NCI-H1930 (cell line): ENCODE measurements at regions not wholly inside any gene's neighbourhood (a gene's known extent, or its start where the extent isn't known, plus 50 kb on each side); places are given as distances from the start of the nearest gene placed in this dataset.
"Not testable (repeated sequence)": the region's sequence is repeated elsewhere in the genome, so short reads cannot be mapped to it uniquely, and the experiment has no call there.

Source experiments
- DNase-seq, 2 experiments: peaks; one replicate each; lab custom pipeline; 2025; lab: John Stamatoyannopoulos, UW

DNA sequence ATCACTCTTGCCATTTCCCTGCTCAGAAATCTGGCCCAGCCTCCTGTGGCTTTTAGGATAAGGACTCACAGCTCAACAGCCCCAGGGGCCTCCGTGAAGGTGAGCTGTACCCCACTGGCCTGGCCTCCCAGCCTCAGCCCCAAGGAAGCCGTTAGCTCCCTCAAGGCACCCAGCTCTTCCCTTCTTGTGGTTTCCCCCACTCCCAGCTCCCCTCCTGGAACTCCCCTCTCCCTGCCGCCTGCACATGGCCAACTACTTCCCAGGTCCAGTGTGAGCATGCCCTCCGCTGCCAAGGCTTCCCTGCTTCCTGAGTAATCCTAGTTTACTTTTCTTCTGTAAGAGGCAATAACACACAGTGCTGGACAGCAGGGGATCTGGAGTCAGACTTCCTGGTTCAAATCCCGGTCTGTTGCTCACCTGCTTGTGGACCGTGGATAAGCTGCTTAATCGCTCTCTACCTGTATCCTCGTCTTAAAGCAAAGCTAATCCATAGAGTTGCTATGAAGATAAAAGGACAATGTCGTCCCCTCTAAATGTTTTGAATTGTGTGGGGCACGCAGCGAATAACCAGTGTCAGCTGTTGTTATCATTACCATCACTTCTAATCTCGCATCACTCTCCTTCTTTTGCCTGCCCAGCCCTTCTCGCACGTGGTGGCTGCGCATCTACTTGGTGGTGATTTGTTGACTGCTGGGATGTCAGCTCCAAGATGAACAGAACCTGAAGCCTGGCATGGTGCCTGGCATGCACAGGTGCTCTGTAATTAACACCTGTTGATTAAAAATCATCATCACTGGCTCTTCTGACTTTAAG, 86.6 kb downstream of the C5orf15 start:
- DNase-seq: no peak

DNA sequence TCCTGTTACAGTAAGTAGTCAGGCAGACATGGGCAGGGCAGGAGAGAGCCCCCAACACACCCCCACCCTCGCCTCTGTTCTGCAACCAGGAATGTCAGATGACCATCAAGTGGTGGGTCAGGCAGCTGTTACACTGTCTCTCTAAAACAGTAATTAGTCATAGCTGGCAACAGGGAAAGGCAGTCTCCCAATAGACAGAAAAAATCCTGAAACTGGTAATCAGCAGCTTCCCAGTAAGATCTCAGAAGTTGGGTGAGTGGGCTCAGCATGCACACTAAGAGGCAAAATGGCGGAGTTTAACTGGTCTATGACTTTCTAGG, 90.2 kb downstream of the C5orf15 start:
- no peak for DNase-seq

DNA sequence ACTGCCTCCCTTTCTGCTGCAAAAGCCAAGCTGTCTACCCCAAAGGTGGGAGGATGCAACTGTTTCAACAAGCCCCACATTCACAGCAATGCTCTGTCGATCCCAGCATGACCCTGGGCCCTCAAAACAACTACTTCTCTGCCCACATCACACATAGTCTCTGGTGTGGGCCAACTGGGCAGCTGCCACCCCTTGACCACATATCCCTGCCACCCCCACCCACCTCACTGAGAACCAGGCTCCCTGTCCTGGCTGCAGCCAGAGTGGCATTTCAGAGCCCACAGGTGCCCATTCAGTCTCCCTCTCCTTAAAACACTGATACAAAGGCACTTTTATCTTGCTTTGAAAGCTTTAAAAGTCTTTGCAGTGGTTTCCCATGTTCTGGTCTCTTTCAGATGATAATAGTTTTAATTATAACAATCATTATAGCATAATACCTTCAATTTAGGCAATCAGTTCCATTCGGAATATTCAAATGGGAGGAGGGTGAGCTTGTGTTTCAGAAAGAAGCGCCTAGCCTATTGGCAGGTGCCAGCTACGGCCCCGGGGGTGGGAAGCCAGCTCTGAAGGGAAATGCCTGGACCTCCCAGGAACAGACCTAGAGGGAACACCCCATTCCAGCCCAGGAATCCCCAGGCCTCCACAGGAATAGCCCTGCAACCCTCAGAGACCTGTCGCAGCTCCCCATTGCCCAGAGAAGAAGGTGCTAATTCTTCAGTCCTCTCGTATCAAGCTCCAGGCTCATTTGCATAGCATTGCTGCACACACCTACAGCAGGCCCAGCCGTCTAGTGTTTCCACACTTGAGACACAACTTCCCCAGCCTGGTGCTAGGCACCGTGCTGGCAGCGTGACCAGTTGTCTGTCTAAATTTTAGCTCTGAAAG, 90.8 kb downstream of the C5orf15 start:
- DNase-seq: no peak

DNA sequence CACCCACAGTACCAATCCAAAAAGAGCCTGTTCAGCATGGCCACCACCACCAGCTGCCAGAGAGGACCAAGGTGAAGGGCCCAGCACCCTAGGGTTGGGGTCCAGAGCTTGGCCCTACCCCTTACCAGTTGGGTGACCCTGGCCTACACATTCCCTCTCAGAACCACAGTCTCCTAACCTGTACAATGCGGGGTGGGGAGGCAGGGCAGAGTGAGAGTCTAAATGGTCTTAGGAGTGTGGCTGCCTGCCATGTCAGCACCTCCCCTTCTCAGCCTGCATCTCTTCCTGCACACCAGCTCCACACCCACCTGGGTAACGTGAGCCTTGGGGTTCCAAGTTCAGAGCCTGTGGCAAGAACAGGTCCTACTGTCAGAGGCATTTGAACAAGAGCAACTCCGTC, 92.2 kb downstream of the C5orf15 start:
- DNase-seq: no peak

DNA sequence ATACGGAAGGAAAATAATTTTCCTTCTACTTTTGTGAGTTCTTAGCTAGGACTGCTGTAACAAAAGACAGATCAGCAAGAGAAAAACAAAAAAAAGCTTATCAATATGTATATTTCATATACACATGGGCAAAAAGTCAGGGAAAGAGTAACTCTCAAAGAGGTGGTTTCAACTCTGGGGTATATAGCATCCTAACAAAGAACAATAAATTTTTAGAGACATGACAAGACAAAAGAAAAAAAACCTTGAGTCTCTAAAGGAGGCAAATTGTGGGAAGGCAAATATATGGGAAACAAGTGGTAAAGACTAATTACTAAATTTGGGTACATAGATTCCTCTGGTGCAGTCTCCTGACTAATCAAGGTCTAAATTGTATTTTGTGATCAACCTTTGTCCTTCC, 93.2 kb downstream of the C5orf15 start:
- DNase-seq: no peak

DNA sequence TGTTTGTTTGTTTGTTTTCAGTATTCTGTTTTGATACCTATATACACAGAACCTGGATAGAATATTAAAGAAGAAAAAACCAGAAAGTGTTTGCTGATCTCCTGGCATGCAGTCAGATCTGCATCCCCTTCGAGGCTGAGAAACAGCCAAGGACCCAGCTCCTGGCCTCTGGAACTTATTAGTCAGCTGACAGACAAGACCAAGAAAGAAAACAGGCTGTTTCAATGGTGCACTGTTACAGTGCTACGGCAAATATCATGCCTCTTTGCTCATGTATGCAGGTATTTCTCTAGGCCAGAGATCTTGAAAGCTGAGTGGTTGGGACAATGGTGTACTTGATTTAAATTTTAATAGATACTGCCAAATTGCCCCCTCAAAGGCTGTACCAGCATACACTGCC, 95.0 kb downstream of the C5orf15 start:
- no peak for DNase-seq

DNA sequence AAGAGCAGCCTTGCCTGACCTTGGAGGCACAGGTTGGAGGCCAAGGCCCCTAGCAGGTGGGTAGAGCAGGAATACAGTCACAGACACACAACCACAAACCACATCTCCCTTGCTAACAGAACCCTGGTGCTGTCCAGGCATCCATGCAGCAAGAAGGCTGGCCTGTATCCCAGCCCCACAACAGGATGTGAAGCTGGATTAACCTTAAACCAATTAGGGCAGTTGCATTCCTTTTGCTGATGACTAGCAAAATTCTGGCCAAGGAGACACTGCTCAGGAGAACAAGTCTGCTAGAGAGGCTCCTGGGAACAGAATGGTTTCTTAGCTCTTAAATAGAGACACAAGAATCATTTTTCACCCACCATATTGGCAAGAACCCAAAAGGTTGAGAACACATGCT, 97.8 kb downstream of the C5orf15 start:
- DNase-seq: no peak

DNA sequence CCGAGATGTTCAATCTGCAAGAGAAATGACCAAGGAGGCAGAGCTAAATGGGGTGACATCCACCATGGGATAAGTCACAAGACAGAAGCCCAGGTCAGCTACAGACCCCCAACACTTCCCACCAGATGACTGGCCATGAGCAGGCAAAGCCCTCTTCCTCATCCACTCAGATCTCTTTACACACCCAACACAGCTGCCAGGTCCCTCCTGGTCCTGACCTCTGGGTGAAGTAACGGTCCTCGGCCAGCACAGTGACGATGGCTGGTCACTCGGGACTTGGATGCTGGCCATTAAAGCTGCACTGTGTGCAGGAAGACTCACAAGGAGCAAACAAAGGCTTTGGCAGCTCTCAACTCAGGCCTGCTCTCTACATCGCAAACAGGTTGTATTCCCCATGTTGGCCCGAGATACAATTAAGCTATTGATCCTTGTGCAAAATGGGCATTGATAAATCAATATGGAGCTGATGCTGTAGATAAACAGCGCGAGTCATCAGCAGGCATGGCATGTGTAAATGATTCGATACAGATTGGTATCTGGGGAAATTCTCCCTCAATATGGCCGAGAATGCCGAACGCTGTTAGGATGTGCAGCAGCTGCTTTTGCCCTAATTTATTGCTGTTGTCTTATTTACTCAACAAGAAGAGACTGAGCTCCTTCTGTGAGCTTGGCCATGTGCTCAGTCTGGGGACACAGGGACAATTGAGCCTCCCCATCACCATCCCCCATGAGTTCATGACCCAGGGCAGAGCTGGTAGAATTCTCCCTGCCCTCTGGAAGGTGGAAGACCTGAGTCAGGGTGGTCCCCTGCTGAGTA, 98.7 kb downstream of the C5orf15 start:
- no peak for DNase-seq

DNA sequence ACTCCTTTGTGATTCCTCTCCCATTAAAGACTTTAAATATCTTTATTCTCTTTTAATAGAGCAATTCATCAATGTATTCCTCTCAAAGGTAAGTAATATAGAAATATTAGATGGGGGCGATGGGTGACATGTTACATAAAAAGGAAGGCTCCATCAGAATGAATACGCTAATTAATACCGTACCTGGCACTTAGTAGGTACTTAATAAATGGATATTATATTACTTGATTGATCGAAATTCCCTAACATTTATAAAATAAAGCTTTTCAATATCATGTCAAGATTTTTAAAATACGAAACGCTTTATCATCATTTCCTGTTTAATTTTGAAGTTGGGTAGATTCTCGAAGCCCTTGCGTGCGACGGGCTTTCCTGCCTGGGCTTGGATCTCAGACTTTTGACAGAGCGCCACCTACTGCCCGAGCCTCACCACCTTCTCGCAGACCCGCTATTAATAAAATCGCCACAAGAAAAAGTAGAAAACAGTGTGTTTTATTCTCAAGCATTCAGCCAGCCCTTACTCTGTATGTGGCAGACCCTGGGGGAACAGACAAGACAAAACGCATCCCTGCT, 99.4 kb downstream of the C5orf15 start:
- peak; percentile 20 to 48 for DNase-seq

DNA sequence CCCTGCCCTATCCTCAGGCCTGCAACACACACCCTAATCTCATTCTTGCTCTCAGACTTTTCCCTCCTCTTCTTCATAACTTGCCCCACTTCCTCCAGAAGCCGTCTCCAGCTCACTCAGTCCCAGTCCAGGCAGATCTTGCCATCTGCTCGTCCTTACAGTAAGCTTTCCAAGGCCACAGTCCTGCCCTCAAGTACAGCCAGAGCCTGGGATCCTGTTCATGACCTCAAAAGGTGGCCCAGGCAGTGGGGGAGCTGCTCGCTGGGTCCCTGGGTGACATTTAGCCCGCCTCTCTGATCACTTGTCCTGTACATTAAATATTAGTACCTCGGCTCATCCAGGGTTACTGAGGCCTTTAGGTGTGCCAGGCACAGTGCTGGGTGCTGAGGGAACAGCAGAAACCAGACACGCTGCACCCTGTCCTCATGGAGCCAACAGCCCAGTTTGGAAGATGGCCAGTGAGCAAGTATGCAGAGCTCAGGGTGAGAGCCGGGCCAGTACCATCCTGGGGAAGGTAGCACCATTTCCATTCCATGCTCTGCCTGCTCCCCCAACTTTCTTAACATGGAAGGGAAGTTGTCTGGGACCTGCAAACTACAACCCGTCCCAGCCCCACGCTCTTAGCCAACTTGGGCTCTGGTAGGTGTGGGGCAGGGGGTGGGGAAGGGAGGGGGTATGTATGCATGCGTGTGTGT, 100.4 kb downstream of the C5orf15 start:
- no peak for DNase-seq

DNA sequence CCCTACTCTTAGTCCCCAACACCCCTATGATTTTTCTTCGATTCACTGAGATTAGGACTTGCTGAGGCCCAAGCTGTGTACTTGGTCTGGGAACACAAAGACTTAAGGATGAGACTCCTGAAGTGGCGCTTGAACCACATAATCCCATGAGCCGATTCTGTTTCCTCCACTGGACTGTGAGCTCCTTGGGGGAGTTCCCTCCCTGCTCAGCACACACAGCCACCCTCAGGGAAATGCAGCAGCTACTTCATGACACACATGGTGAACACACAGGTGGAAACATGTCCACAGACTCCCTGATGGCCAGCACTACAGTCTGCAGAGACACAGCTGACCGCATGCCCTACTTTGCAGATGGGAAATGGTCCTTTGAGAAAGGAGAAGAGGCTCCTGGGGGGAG, 101.1 kb downstream of the C5orf15 start:
- DNase-seq: no peak

DNA sequence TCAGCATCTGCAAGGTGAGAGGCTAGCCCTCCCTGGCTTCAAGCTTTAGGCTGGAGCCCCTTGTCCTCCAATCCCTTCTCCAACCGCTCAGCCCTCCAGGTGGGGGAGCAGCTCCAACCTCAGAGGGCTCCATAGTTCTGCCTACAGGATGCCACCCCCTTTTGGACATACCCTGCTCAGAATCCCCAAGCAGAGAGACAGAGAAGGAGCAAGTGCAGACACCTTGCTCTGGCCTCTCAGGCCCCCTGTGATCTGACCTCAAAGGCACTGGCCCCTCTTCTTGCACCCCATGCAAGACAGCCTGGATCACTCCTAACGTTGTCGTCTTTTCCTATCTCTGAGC, 101.6 kb downstream of the C5orf15 start:
- DNase-seq: no peak

DNA sequence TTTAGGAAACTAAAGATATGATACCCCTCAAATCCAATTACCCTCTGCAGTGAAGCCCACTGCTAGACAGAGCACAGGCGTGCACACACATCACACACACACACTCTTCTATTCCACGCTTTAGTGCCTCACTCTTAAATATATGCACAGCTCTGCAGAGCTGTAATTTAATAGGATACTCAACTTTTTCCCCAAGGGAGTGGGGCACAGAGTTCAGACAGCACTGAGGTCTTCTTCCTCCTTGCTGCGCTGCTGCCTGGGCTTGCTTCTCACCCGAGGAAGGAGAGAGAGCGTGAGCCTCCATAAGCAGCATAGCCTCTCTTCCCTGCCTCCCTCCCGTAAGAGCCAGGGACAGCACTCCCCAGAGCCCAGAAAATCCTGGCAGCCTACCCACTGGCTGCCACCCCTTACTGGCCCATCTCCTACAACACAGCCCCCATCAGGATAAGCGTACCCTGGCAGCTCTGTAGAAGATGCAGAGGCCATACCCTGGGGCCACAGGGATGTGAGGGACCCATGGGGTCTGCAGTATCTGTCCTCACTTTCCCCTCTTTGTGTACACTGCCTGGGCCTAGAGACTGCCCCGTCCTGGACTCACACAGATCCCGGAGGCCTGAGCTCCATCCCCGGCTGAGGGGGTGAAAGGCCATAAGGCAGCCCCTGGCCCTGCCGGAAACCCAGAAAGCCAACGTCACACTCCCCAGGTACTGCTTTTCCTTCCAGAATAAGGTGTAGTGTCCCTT, 102.1 kb downstream of the C5orf15 start:
- no peak for DNase-seq

DNA sequence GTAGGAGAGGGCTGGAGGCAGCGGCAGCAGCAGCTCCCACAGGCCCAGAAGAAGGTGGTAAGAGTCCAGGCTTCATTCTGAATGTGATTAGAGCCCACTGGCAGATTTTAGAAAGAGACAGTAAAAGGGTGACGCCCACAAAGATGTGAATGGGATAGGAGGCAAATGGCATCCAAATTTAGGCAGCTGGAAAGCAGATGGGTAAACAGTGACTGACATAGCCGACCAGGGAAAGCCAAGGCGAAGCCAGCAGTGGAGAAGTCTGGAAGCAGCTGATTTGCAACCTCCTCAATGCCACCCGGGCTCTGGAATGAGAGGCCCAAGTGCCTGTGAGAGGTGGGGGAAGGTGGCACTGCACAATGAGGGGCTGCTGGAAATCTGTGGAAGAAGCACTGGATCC, 103.3 kb downstream of the C5orf15 start:
- no peak for DNase-seq

DNA sequence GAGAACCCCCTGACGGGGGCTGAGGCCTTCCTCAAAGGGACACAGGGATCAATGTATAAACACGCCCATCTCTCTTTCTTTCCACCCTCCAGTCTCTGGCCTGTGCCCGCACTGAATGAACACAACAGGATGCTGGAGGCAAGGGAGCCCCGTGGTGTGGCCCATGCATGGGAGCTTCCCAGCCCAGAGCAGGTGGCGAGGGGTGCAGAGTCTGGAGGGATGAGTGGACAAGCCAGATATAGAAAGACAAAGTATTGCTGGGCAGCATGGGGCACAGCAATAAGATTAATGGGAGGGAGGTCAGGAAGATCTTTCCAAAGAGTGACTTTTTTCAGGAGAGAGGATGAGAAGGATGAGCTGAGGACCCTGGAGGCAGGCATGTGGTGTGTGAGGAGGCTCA, 103.7 kb downstream of the C5orf15 start:
- no peak for DNase-seq

DNA sequence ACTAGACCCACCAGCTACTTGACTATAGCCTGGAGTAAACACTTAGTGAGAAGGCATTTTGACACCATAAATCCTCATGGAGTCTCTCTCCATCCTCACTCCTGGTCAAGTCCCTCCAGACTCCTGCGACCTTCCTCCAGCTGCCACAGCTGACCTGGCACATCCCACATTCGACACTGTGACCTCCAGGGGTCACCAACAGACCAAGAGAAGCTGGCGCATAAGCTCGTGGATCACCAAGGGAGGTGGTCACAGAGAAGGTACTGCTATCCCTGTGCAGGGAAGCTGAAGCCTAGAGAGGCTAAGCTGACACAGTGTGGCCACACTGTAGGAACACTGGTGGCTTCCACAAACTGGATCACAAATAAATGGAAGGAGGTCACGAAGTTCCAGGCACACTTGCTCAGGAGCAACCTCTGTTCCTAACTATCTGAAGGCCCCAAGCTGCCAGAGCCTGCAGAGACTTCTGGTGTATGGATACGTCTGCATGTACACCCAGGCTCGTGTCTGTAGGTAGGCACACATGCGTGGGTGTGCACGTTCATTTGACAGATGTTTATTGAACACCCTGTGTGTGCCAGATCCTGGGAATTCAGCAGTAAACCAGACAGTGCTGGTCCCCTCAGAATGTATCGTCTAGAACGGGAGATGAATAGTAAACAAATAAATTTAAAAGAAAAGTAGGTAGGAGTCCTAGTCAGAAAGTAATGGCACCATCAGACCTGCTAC, 104.4 kb downstream of the C5orf15 start:
- DNase-seq: no peak

DNA sequence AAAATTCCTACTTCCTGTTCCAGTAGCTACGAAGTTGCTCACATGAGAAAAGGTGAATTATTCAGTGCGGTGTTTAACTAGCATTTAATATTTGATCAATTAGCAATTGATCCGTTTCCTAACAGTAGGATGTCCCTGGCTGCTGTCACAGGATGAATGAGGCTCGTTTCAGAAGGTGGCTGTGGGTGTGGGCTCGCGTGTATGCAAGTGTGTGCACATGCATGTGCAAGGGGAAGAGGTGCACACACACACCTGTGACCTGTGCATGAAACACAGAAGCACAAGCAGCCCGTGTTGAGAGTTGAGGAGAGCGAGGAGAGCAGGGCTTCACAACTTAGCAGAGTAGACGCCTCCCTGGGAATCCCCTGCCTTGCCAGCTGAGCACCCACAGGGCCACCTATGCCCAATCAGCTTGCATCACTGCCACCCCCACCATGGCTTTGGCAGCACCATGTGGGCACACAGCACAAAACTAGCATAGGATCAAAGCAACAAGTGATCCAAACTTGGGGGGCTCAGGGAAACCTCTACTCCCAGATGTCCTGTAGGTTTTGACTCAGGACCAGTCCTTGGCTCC, 107.2 kb downstream of the C5orf15 start:
- DNase-seq: no peak

DNA sequence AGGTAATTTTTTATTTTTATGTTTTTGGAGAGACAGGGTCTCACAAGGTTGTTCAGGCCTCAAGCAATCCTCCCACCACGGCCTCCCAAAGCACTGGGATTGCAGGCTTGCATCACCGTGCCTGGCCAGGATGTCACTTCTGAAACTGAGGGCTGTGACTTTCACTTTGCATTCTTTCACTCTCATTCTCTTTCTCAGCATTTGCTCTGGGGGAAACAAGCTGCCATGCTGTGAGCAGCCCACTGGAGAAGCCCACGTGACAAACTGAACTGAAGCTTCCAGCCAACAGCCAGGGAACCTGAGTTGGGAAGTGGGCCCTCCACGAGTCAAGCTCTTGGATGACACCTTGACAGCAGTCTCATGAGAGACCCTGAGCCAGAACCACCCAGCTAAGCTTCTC, 109.4 kb downstream of the C5orf15 start:
- DNase-seq: no peak

DNA sequence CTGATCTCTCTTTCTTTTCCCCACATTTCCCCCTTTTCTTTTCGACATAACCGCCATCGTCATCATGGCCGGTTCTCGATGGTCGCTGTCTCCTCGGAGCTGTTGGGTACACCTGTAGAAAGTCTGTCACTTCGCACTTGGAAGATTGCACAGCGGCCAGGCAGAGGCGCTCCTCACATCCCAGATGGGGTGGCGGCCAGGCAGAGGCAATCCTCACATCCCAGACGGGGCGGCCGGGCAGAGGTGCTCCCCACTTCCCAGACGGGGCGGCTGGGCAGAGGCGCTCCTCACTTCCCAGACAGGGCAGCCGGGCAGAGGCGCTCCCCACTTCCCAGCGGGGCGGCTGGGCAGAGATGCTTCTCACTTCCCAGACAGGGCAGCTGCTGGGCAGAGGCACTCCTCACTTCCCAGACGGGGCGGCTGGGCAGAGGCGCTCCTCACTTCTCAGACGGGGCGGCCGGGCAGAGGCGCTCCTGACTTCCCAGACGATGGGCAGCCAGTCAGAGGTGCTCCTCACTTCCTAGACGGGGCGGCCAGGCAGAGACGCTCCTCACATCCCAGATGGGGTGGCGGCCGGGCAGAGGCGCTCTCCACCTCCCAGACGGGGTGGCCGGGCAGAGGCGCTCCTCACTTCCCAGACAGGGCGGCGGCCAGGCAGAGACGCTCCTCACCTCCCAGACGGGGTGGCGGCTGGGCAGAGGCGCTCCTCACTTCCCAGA, 110.7 kb downstream of the C5orf15 start:
- not testable (repeated sequence) for DNase-seq
